IMR-90 (cell line): ENCODE measurements at regions not wholly inside any gene's neighbourhood (a gene's known extent, or its start where the extent isn't known, plus 50 kb on each side); places are given as distances from the start of the nearest gene placed in this dataset.

ENCODE experiments used
- BHLHE40 ChIP-seq: fragments of 150-350 bp; IDR thresholded peaks from 2 replicates; pipeline ENCODE4 v1.6.1; 2016; ENCODE audit warnings: mild to moderate bottlenecking, low read depth, low read length
- CEBPB ChIP-seq: IDR thresholded peaks from 2 replicates; pipeline ENCODE4 v1.6.1; 2012; ENCODE audit warnings: low read depth, low read length, improper control_type of control experiment
- CTCF ChIP-seq: conservative IDR thresholded peaks from 2 replicates; pipeline ENCODE4 v1.5.1; 2012; ENCODE audit warnings: mild to moderate bottlenecking, low read depth, low read length, improper control_type of control experiment
- FOS ChIP-seq: fragments of 150-350 bp; IDR thresholded peaks from 2 replicates; pipeline ENCODE4 v1.6.1; 2016; ENCODE audit warnings: low read depth, low read length
- POLR2A ChIP-seq: IDR thresholded peaks from 2 replicates; pipeline ENCODE4 v1.6.1; 2012; ENCODE audit warnings: mild to moderate bottlenecking, low read depth, low read length
- RFX5 ChIP-seq: IDR thresholded peaks from 2 replicates; pipeline ENCODE4 v1.8.0; 2012; ENCODE audit warnings: low read depth, mild to moderate bottlenecking, low read length, moderate library complexity

GRCh38 chr7:70855373-70855772 lies 276.6 kb upstream of the GALNT17 start:
- TF ChIP-seq CTCF (no peak), POLR2A (no peak), CEBPB (no peak), FOS (no peak), BHLHE40 (no peak), RFX5 (no peak)
